Activated naive CD8-positive, alpha-beta T cell treated with anti-CD3 and anti-CD28 coated beads, Interleukin-2, amount 50 U/mL, for 24 hours (primary cell): ENCODE measurements at regions not wholly inside any gene's neighbourhood (a gene's known extent, or its start where the extent isn't known, plus 50 kb on each side); places are given as distances from the start of the nearest gene placed in this dataset.
"Not testable (repeated sequence)": the region's sequence is repeated elsewhere in the genome, so short reads cannot be mapped to it uniquely, and the experiment has no call there.

Source experiments
- ATAC-seq: fragments of 150-1000 bp; cut with Tn5 transposase; one replicate; pipeline ENCODE4 v1.10.0; 2021
- DNase-seq: peaks from one replicate; pipeline ENCODE4 v3.0.0; 2021
- H3K27ac Mint-ChIP-seq: one replicate; pipeline ENCODE4 v1.8.0; 2021; ENCODE audit warnings: mild to moderate bottlenecking, mixed read lengths
- H3K27me3 Mint-ChIP-seq: one replicate; pipeline ENCODE4 v1.8.0; 2021; ENCODE audit warnings: mixed read lengths
- H3K36me3 Mint-ChIP-seq: one replicate; pipeline ENCODE4 v1.8.0; 2021; ENCODE audit warnings: low read depth, mixed read lengths
- H3K4me1 Mint-ChIP-seq: one replicate; pipeline ENCODE4 v1.8.0; 2021; ENCODE audit warnings: mixed read lengths
- H3K4me3 Mint-ChIP-seq: one replicate; pipeline ENCODE4 v1.8.0; 2021; ENCODE audit warnings: mild to moderate bottlenecking, moderate library complexity, mixed read lengths
- H3K9me3 Mint-ChIP-seq: one replicate; pipeline ENCODE4 v1.8.0; 2021; ENCODE audit warnings: mixed read lengths

DNA sequence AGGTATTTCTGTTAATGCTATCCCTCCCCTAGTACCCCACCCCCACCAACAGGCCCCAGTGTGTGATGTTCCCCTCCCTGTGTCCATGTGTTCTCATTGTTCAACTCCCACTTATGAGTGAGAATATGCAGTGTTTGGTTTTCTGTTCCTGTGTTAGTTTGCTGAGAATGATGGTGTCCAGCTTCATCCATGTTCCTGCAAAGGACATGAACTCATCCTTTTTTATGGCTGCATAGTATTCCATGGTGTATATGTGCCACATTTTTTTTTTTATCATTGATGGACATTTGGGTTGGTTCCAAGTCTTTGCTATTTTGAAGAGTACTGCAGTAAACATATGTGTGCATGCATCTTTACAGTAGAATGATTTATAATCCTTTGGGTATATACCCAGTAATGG is 430.5 kb upstream of the CD180 start:
- ATAC-seq, H3K4me3 Mint-ChIP-seq, H3K36me3 Mint-ChIP-seq, H3K9me3 Mint-ChIP-seq, H3K4me1 Mint-ChIP-seq, H3K27ac Mint-ChIP-seq, DNase-seq, H3K27me3 Mint-ChIP-seq: not testable (repeated sequence)

DNA sequence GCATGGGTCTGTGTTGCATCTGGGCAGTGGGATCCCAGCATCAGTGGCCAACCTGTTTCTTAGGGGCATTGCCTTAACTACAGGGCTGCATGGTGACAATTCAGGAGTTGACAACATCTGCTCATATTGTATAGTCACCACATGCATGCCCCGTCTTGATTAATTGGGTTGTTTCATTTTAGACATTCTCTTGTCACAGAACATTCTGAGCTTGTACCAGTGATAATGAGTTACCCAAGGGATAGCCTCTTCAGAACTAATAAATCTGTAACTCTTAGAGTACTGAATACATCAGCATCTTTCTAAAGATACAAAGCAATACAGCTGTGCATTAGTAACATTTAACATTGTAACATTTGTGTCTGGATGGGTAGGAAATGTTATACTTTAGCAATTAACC is 426.5 kb upstream of the CD180 start:
- no peak for ATAC-seq
- peaks cover 2% of the 10 kb centered on the region for H3K27me3 Mint-ChIP-seq
- no peak overlapping the region for H3K4me3 Mint-ChIP-seq
- H3K36me3 Mint-ChIP-seq, result no peaks in the 10 kb centered on the region
- no peak for DNase-seq
- H3K27ac Mint-ChIP-seq, result no peak overlapping the region
- no peaks in the 10 kb centered on the region for H3K4me1 Mint-ChIP-seq
- H3K9me3 Mint-ChIP-seq, result no peaks in the 10 kb centered on the region

DNA sequence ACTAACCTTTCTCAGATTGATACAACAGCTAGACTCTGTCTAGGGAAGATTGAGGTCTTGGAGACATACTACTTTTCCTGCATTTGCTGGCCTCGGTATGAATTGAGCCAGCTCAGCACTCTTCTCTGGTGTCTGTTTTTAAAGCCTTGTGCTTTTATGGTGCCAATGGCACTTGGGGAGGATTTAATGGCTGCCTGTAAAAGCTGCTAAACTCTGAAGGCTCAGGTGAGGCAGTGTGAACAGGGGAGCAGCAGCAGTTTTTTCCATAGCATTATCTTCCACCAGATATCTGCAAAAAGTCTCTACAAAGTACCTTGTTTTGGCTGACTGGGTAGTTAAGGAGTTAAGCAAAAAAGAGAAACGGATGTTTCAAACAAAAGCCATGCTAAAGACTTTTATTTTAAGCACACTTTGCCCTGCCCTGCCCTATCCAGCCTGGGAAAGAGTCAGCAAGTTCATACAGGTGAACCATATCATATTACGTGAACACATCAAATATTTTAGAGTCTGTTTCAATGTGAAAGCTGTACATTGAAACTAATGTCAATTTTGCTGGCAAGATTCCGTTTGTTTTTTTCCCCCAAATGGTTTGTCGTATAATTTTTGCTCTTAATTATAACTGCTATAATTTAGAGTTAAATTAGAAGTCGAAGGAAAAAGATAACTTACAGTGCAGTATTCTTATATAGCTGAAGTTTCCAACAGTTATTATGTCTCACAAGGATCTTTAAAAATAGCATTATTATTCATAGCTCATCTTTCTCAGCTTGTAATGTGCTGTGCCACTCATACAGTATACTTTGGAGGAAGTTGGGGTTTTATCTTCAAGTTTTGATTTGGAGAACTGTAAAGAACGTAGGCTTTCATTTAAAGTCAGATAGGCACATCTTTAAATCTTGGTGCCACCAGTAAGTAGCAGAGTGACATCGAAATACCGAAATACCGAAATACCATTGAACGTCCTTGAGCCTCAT is 424.1 kb upstream of the CD180 start:
- ATAC-seq, result no peak
- no peaks in the 10 kb centered on the region for H3K4me1 Mint-ChIP-seq

DNA sequence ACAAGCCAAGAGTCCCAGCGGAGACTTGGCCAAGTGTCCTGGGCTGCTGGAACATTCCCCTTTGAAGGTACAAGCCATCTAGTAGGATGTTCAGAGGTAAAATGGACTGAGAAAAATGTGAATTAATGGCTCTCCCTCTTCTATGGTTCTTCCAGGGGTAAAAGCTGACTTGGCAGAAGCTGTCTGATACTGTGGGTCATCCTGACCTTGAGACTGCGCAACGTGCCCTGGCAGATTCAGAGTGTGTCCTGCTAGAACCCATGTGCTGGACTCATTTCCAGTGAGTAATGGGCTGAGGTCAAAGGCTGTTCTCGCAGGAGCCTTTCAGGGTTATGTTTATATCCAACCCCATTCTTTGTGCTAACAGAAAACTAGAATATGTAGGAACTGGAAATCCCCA is 423.0 kb upstream of the CD180 start:
- no peak overlapping the region for H3K4me3 Mint-ChIP-seq
- H3K4me1 Mint-ChIP-seq, result no peaks in the 10 kb centered on the region

More for the DNA sequence above, 424.1 kb upstream of the CD180 start:
- H3K4me3 Mint-ChIP-seq, result no peak overlapping the region
- H3K9me3 Mint-ChIP-seq, result no peaks in the 10 kb centered on the region
- no peak for DNase-seq
- H3K36me3 Mint-ChIP-seq, result no peaks in the 10 kb centered on the region
- no peak overlapping the region for H3K27ac Mint-ChIP-seq
- peaks cover 2% of the 10 kb centered on the region for H3K27me3 Mint-ChIP-seq

DNA sequence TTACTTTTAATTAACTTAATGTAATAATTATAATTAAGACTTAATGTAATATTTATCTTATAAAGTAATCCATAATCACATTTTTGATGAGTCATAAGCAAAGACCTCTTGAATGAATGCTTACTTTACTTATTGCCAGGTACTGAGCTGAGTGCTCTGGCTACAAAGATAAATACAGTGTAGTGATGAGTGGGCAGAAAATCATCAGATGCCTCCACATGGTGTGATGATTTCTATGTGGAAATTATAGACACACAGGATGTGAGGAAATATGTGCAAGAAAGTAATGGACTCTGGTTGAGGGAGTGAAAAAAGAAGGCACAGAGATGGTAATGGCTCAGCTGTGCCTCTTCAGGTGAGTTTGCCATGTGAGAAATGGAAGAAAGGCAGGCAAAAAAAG is 422.6 kb upstream of the CD180 start:
- no peak for DNase-seq

More for the DNA sequence above, 423.0 kb upstream of the CD180 start:
- Mint-ChIP-seq H3K27ac (no peak overlapping the region), H3K27me3 (peaks cover 2% of the 10 kb centered on the region), H3K9me3 (no peaks in the 10 kb centered on the region), H3K36me3 (no peaks in the 10 kb centered on the region)
- ATAC-seq (no peak), DNase-seq (no peak)

DNA sequence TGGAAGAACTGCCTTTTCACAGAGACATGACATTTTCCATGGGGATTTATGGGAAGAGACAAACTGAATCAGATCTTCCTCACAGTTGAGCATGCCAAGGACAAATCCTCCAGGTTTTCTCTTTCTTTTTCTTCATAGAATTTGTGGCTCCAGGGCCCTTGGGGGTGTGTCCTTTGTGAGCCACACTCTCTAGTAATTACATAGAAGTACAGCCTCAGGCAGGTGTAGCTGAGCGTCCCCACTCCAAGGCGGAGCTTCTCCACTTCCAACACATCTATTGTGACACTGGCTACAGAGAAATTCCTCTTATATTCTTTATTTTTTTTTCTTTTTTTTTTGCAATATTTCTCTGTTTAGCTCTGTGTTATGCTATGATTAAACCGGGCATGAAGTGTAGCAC is 420.5 kb upstream of the CD180 start:
- no peak overlapping the region for H3K4me3 Mint-ChIP-seq
- no peak overlapping the region for H3K27ac Mint-ChIP-seq
- H3K9me3 Mint-ChIP-seq, result no peaks in the 10 kb centered on the region
- DNase-seq (no peak), ATAC-seq (no peak)
- H3K36me3 Mint-ChIP-seq, result no peaks in the 10 kb centered on the region
- peaks cover 4% of the 10 kb centered on the region for H3K27me3 Mint-ChIP-seq
- peaks cover 2% of the 10 kb centered on the region for H3K4me1 Mint-ChIP-seq

More for the DNA sequence above, 422.6 kb upstream of the CD180 start:
- no peaks in the 10 kb centered on the region for H3K4me1 Mint-ChIP-seq
- H3K4me3 Mint-ChIP-seq, result no peak overlapping the region
- H3K36me3 Mint-ChIP-seq, result no peaks in the 10 kb centered on the region
- H3K27me3 Mint-ChIP-seq, result peaks cover 2% of the 10 kb centered on the region
- no peak for ATAC-seq
- H3K27ac Mint-ChIP-seq, result no peak overlapping the region
- no peaks in the 10 kb centered on the region for H3K9me3 Mint-ChIP-seq

DNA sequence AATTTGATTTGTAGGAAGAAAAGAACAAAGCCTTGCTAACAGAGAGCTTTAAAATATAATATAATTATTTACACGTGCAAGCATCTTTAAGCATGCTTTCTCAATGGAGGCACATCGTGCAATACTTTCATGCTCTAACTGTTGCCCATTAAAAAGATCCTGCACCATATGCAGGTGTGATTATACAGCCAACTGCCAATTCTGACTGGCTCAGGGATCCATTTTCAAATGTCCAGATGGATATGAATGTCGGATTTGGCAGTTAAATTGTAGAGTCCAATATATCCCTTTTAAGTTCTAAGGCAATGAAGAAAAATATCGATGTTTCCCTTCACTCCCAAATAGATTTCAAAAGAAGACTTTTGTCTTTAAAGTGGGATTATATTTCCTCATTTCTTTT is 416.4 kb upstream of the CD180 start:
- Mint-ChIP-seq H3K4me3 (no peak overlapping the region), H3K36me3 (no peaks in the 10 kb centered on the region), H3K27ac (no peak overlapping the region), H3K4me1 (peaks cover 2% of the 10 kb centered on the region), H3K9me3 (no peaks in the 10 kb centered on the region), H3K27me3 (peaks cover 3% of the 10 kb centered on the region)
- ATAC-seq (no peak), DNase-seq (no peak)

DNA sequence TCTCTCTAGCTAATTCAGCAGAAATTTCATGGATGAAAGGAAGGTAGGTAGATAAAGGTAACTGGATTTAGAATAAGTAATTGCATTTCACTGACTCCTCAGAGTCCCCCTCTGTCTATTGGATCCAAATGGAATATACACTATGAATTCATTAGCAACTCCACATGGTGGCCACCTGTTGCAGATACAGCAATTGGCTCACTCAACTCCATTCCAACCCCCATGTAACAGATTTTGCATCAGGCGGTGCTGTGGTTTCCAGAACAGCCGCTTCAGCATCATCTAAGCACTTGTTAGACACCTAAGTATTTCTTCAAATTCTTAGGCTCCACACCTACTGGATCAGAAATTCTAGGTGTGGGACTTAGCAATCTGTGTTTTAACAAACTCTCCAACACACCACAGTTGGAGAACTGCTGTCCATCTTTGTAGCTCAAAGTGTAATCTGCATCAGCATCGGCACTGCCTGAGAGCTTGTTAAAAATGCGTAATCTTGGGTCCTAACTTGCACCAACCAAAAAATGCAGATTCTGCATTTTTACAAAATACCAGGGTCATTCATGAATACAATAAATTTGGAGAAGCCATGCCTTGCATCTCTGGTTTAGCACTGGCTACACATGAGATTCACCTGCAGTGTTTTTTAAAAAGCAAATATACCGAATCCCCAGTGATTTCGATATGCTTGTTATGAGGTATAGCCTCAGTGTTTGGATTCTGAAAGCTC is 413.8 kb upstream of the CD180 start:
- no peak overlapping the region for H3K4me3 Mint-ChIP-seq
- peaks cover 2% of the 10 kb centered on the region for H3K4me1 Mint-ChIP-seq
- no peak for DNase-seq
- no peak overlapping the region for H3K27ac Mint-ChIP-seq
- H3K9me3 Mint-ChIP-seq, result no peaks in the 10 kb centered on the region
- H3K36me3 Mint-ChIP-seq, result no peaks in the 10 kb centered on the region
- peaks cover 5% of the 10 kb centered on the region for H3K27me3 Mint-ChIP-seq
- ATAC-seq, result no peak

DNA sequence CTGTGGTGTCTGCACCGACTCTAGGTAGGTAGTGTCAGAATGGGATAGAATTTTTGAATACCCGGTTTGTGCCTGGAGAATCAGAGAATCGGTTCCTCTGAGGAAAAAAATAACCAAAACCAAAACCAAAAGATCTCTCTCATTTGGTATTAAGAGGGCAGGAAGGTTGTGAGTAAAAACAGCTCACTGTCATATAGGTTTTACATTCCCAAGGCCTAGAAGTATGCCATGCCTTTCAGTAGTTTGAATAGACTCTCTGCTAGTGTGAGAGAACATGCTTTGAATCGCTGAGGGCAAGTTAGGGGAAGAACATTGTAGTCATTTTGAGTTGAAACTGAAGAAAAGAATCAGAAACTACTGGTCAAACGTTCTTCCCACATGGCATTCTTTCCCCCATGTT is 411.4 kb upstream of the CD180 start:
- no peaks in the 10 kb centered on the region for H3K36me3 Mint-ChIP-seq
- H3K4me1 Mint-ChIP-seq, result peaks cover 2% of the 10 kb centered on the region
- peaks cover 6% of the 10 kb centered on the region for H3K9me3 Mint-ChIP-seq
- no peak overlapping the region for H3K27ac Mint-ChIP-seq
- ATAC-seq (no peak), DNase-seq (no peak)
- H3K27me3 Mint-ChIP-seq, result peaks cover 3% of the 10 kb centered on the region
- no peak overlapping the region for H3K4me3 Mint-ChIP-seq

DNA sequence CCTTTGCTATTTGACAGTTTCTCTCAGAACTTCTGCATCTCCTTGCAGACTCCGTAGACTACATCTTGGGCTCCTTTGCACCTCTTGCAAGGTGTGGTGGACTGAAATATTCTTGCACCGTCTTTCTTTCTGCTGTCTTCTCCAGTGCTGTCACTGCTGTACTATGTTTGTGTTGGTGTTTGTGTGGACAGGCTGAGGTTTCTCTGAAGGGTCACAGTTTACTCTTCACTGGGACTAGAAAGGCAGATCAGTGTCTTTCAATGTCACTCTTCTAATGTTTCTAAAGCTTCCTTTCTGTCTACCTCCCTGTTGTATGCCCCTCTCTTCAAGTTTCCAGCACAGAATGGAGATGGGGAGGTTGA is 410.0 kb upstream of the CD180 start:
- no peak overlapping the region for H3K27ac Mint-ChIP-seq
- H3K9me3 Mint-ChIP-seq, result peaks cover 17% of the 10 kb centered on the region
- H3K4me1 Mint-ChIP-seq, result no peaks in the 10 kb centered on the region
- no peak for DNase-seq
- no peak for ATAC-seq
- no peak overlapping the region for H3K4me3 Mint-ChIP-seq
- no peaks in the 10 kb centered on the region for H3K36me3 Mint-ChIP-seq
- peaks cover 2% of the 10 kb centered on the region for H3K27me3 Mint-ChIP-seq

DNA sequence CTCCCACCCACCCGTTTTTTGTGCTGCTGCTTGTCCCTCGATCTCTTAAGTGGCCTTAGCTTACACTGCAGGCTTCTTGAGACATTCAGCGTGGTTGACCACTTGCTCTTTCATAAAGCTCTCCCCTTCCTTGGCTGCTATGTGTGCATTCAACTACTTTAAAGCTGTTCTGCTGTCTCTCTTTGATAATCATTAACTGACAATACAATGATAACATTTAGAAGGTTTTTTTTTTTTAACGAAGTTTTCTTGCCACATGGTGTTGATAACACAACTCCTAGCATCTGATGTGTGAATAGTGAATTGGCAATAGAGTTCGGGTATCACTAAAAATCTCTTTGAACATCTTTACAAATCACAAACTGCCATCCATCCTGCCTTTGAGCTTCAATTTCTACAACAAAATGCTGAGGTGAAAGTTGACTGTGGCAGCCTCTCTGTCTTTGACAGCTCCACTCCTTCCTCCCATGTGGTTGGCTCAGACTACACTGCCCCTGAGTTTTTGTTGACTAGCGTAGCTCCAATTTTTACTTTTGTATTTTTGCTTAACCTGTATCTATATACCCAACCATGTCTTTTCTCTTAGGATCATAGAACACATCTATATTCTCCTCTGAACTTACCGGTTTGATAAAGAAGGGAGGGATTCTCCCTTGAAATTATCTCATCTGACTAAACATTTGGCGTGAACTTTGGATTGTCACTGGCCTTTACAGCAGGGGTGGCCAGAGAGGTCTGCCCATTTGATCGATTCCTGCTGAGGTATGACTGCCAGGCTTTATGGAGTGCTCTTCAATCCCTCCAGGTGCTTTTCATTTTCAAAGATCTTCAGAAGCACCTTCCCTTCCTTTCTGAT is 409.4 kb upstream of the CD180 start:
- Mint-ChIP-seq H3K27ac (no peak overlapping the region), H3K27me3 (peaks cover 2% of the 10 kb centered on the region)

DNA sequence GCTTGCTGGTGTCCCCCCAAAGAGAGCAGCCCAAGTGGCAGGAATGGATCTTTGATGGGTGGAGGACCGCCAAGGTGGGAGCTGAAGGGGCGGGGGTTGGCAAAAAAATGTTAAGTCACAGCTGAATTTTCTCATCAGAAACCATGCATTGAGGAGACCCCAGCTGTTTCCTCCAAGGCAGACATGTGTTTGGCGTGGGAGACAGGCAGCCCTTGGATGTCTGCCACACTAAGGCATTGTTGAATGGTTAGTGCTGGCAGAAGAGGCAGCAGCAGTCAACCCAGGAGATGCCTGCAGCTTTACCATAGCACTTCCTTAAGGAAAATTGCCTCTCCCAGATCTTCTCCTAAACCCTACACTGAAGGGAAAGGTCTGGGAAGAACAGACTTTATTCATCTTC is 394.9 kb upstream of the CD180 start:
- H3K4me3 Mint-ChIP-seq, result no peak overlapping the region
- no peaks in the 10 kb centered on the region for H3K36me3 Mint-ChIP-seq
- H3K9me3 Mint-ChIP-seq, result peaks cover 4% of the 10 kb centered on the region
- DNase-seq (no peak), ATAC-seq (no peak)
- no peaks in the 10 kb centered on the region for H3K27me3 Mint-ChIP-seq
- no peaks in the 10 kb centered on the region for H3K4me1 Mint-ChIP-seq
- H3K27ac Mint-ChIP-seq, result no peak overlapping the region

More for the DNA sequence above, 409.4 kb upstream of the CD180 start:
- no peaks in the 10 kb centered on the region for H3K36me3 Mint-ChIP-seq
- ATAC-seq (no peak), DNase-seq (no peak)
- H3K4me1 Mint-ChIP-seq, result no peaks in the 10 kb centered on the region
- H3K4me3 Mint-ChIP-seq, result no peak overlapping the region
- peaks cover 23% of the 10 kb centered on the region for H3K9me3 Mint-ChIP-seq

DNA sequence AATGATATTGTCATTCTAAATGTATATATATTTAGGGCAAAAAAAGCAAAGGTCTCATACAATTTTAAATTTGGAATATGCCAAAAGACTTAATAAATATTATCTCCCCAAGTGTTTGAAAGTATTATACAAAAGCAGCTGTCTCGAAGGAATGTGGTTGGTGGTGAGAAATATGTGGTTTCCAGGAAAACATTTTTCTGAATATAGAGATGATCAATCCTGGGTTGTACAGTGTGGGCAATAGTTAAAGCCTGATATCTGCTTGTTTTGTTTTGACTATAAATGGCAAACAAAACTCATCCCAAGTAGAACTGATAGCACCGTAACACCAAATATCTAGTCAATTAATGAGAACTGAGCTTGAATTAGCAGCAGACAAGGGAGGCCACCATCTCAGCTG is 391.8 kb upstream of the CD180 start:
- peaks cover 2% of the 10 kb centered on the region for H3K9me3 Mint-ChIP-seq
- no peak overlapping the region for H3K27ac Mint-ChIP-seq
- no peak overlapping the region for H3K4me3 Mint-ChIP-seq
- H3K27me3 Mint-ChIP-seq, result no peaks in the 10 kb centered on the region
- H3K36me3 Mint-ChIP-seq, result no peaks in the 10 kb centered on the region
- DNase-seq (no peak), ATAC-seq (no peak)
- no peaks in the 10 kb centered on the region for H3K4me1 Mint-ChIP-seq

DNA sequence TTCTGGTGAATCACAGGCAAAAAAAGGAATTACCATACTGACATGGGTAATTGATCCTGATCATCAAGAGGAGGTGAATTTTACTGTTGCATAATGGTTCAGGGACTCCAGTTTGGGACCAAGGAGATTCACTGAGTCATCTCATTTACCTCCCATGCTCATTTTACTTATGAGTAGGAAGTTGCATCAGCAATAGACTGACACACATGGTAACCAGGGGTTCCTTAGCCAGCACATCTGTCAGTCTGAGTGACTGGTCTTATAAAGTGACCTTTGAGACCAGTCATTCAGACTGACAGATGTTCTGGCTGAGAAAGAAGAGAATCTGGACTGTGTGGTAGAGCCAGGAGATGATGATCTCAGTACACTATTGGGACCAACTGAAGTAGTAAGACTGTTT is 384.6 kb upstream of the CD180 start:
- Mint-ChIP-seq H3K4me3 (no peak overlapping the region), H3K9me3 (peaks cover 3% of the 10 kb centered on the region), H3K27me3 (no peaks in the 10 kb centered on the region), H3K4me1 (no peaks in the 10 kb centered on the region), H3K27ac (no peak overlapping the region), H3K36me3 (no peaks in the 10 kb centered on the region)
- ATAC-seq, result peak; percentile 63
- DNase-seq, result no peak
